Neural crest cell (in vitro differentiated cells): ENCODE measurements at regions not wholly inside any gene's neighbourhood (a gene's known extent, or its start where the extent isn't known, plus 50 kb on each side); places are given as distances from the start of the nearest gene placed in this dataset.

Experiments
- DNase-seq: peaks from one replicate; pipeline ENCODE4 v3.0.0; 2021; ENCODE audit warnings: low read depth, mixed read lengths, low spot score
- H3K27ac Mint-ChIP-seq: one replicate; pipeline ENCODE4 v1.8.0; 2021; ENCODE audit warnings: mild to moderate bottlenecking, mixed read lengths; ENCODE audit not compliant: unreplicated experiment
- H3K27me3 Mint-ChIP-seq: 2 replicates; pipeline ENCODE4 v1.8.0; 2021; ENCODE audit warnings: low read depth, mild to moderate bottlenecking, mixed read lengths
- H3K36me3 Mint-ChIP-seq: 2 replicates; pipeline ENCODE4 v1.8.0; 2021; ENCODE audit warnings: low read depth, mild to moderate bottlenecking, mixed read lengths
- H3K4me1 Mint-ChIP-seq: 2 replicates; pipeline ENCODE4 v1.8.0; 2021; ENCODE audit warnings: mixed read lengths
- H3K4me3 Mint-ChIP-seq: one replicate; pipeline ENCODE4 v1.8.0; 2021; ENCODE audit warnings: mild to moderate bottlenecking, mixed read lengths
- H3K9me3 Mint-ChIP-seq: 2 replicates; pipeline ENCODE4 v1.8.0; 2021; ENCODE audit warnings: mixed read lengths
- CTCF ChIP-seq: fragments of 200-600 bp; sonication (generic); conservative IDR thresholded peaks from 2 replicates; pipeline ENCODE4 v1.5.0; 2021; ENCODE audit warnings: antibody characterized with exemption, mild to moderate bottlenecking

GRCh38 chr2:155872396-155872795, 460.1 kb downstream of the NR4A2 start:
- TF ChIP-seq CTCF = no peak
- peaks cover 12% of the 10 kb centered on the region for H3K9me3 Mint-ChIP-seq
- H3K4me3 Mint-ChIP-seq = no peak overlapping the region
- no peak overlapping the region for H3K27ac Mint-ChIP-seq
- DNase-seq = no peak
- H3K27me3 Mint-ChIP-seq = no peaks in the 10 kb centered on the region
- H3K4me1 Mint-ChIP-seq = no peaks in the 10 kb centered on the region
- H3K36me3 Mint-ChIP-seq = peaks cover 6% of the 10 kb centered on the region

- TF ChIP-seq CTCF = no peak
- Mint-ChIP-seq H3K27me3 (no peaks in the 10 kb centered on the region), H3K36me3 (peaks cover 6% of the 10 kb centered on the region), H3K4me3 (no peak overlapping the region), H3K9me3 (peaks cover 12% of the 10 kb centered on the region), H3K27ac (no peak overlapping the region), H3K4me1 (no peaks in the 10 kb centered on the region)
- DNase-seq = no peak
These were observed 460.6 kb downstream of the NR4A2 start for GRCh38 chr2:155871940-155872339.

- DNase-seq = no peak
- Mint-ChIP-seq H3K27ac (no peak overlapping the region), H3K9me3 (no peaks in the 10 kb centered on the region), H3K27me3 (no peaks in the 10 kb centered on the region), H3K4me1 (no peaks in the 10 kb centered on the region), H3K4me3 (no peak overlapping the region), H3K36me3 (no peaks in the 10 kb centered on the region)
- no peak for TF ChIP-seq CTCF
These were observed 465.0 kb downstream of the NR4A2 start for GRCh38 chr2:155867564-155867963.

GRCh38 chr2:155866477-155866876, 466.0 kb downstream of the NR4A2 start:
- TF ChIP-seq CTCF = no peak
- H3K36me3 Mint-ChIP-seq = no peaks in the 10 kb centered on the region
- H3K9me3 Mint-ChIP-seq = no peaks in the 10 kb centered on the region
- H3K4me3 Mint-ChIP-seq = no peak overlapping the region
- H3K27me3 Mint-ChIP-seq = no peaks in the 10 kb centered on the region
- H3K4me1 Mint-ChIP-seq = no peaks in the 10 kb centered on the region
- no peak overlapping the region for H3K27ac Mint-ChIP-seq
- DNase-seq = no peak

- no peak overlapping the region for H3K4me3 Mint-ChIP-seq
- H3K27ac Mint-ChIP-seq = no peak overlapping the region
- no peak for TF ChIP-seq CTCF
- peaks cover 4% of the 10 kb centered on the region for H3K9me3 Mint-ChIP-seq
- no peaks in the 10 kb centered on the region for H3K27me3 Mint-ChIP-seq
- no peaks in the 10 kb centered on the region for H3K36me3 Mint-ChIP-seq
- DNase-seq = no peak
- H3K4me1 Mint-ChIP-seq = peaks cover 4% of the 10 kb centered on the region
These were observed 480.4 kb downstream of the NR4A2 start for GRCh38 chr2:155852156-155852555.

GRCh38 chr2:155846259-155846658, 486.3 kb downstream of the NR4A2 start:
- Mint-ChIP-seq H3K27me3 (no peaks in the 10 kb centered on the region), H3K4me3 (no peak overlapping the region), H3K4me1 (peaks cover 48% of the 10 kb centered on the region), H3K36me3 (no peaks in the 10 kb centered on the region), H3K9me3 (peaks cover 4% of the 10 kb centered on the region), H3K27ac (peak overlapping the region; percentile 89)
- no peak for TF ChIP-seq CTCF
- no peak for DNase-seq
